ENCODE measurements at regions not wholly inside any gene's neighbourhood (a gene's known extent, or its start where the extent isn't known, plus 50 kb on each side); places are given as distances from the start of the nearest gene placed in this dataset.

DNA sequence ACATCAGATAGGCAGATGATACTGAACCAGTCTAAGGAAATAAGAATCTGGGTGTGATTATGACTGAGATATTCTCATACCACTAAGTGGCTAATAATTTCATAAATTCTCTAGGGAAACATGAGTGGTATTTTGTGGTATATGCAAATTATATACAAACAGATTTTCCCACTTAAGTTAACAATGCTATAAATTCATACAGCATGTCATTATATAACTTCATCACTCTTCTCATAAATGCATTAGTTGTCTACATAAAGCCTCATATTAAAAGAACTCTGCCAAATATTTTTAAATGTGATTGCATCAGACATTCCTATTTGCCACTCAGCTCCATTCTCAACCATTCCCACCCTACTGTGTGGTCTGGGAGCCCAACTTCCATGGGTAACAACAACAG is 226.5 kb downstream of the TLE1 start:
- TF ChIP-seq, protein P1, sequence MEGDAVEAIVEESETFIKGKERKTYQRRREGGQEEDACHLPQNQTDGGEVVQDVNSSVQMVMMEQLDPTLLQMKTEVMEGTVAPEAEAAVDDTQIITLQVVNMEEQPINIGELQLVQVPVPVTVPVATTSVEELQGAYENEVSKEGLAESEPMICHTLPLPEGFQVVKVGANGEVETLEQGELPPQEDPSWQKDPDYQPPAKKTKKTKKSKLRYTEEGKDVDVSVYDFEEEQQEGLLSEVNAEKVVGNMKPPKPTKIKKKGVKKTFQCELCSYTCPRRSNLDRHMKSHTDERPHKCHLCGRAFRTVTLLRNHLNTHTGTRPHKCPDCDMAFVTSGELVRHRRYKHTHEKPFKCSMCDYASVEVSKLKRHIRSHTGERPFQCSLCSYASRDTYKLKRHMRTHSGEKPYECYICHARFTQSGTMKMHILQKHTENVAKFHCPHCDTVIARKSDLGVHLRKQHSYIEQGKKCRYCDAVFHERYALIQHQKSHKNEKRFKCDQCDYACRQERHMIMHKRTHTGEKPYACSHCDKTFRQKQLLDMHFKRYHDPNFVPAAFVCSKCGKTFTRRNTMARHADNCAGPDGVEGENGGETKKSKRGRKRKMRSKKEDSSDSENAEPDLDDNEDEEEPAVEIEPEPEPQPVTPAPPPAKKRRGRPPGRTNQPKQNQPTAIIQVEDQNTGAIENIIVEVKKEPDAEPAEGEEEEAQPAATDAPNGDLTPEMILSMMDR (conservative IDR thresholded peaks at IDR 0.05 in 1 of 2, IDR thresholded peaks at IDR 0.05 in 1 of 2; ENCODE audit: extremely low read depth in 1 of 2, insufficient read depth in 1 of 2, low read depth in 1 of 2, low read length in 2 of 2): no peak
- no peak for TF ChIP-seq EZH2 (IDR thresholded peaks at IDR 0.05; ENCODE audit: borderline replicate concordance, low read length)

Data from mammary epithelial cell (primary cell).